ENCODE measurements at regions not wholly inside any gene's neighbourhood (a gene's known extent, or its start where the extent isn't known, plus 50 kb on each side); places are given as distances from the start of the nearest gene placed in this dataset.
"Not testable (repeated sequence)": the region's sequence is repeated elsewhere in the genome, so short reads cannot be mapped to it uniquely, and the experiment has no call there.

GRCh38 chr3:177352424-177352823 lies 155.1 kb upstream of the TBL1XR1 start:
- Histone ChIP-seq H3K27me3 (replicated peaks; ENCODE audit: insufficient read depth, low read length) (no peaks in the 10 kb centered on the region), H3K79me2 (ENCODE audit: low read length) (0 out of 2 replicates have a peak, but pooled peaks cover 7% of the 10 kb centered on the region), H3K9ac (ENCODE audit: low read length) (peak overlapping the region; percentile 19), H4K20me1 (ENCODE audit: insufficient read depth, low read length) (no peaks in the 10 kb centered on the region), H3K9me2 (replicated peaks; ENCODE audit: insufficient read depth, low read length) (no peaks in the 10 kb centered on the region), H3K9me3 (replicated peaks; ENCODE audit: insufficient read depth, low read length) (no peaks in the 10 kb centered on the region), H3K4me2 (ENCODE audit: low read depth, low read length) (peak overlapping the region; percentile 50), H3K36me3 (replicated peaks; ENCODE audit: insufficient read depth, low read length) (no peaks in the 10 kb centered on the region), H3K27ac (ENCODE audit: low read length) (peak overlapping the region; percentile 81), H3F3A (ENCODE audit: insufficient read depth, low read length) (peaks cover 38% of the 10 kb centered on the region), H3K4me1 (ENCODE audit: low read length) (peaks cover 55% of the 10 kb centered on the region), H2AFZ (ENCODE audit: low read length) (peak overlapping the region; percentile 34), H3K4me3 (ENCODE audit: low read length) (no peak overlapping the region)
- no peak for TF ChIP-seq CTCF (IDR thresholded peaks at IDR 0.05; ENCODE audit: low read length)
- no peak for TF ChIP-seq EZH2 (optimal IDR thresholded peaks at IDR 0.05; ENCODE audit: low read depth, low read length)
- TF ChIP-seq EZH2phosphoT487 (IDR thresholded peaks at IDR 0.05; ENCODE audit: low read length) = no peak
- peak; percentile 63 for DNase-seq

GRCh38 chr3:177353140-177353539 lies 155.9 kb upstream of the TBL1XR1 start:
- Histone ChIP-seq H2AFZ (ENCODE audit: low read length) (no peak overlapping the region), H3K4me1 (ENCODE audit: low read length) (peaks cover 58% of the 10 kb centered on the region)
- DNase-seq = no peak

GRCh38 chr3:177353879-177354278 lies 156.6 kb upstream of the TBL1XR1 start:
- peaks cover 50% of the 10 kb centered on the region for H3F3A ChIP-seq (ENCODE audit: insufficient read depth, low read length)
- H3K36me3 ChIP-seq (replicated peaks; ENCODE audit: insufficient read depth, low read length); H3K9me2 ChIP-seq (replicated peaks; ENCODE audit: insufficient read depth, low read length); H3K9ac ChIP-seq (ENCODE audit: low read length); H2AFZ ChIP-seq (ENCODE audit: low read length); DNase-seq; H3K27me3 ChIP-seq (replicated peaks; ENCODE audit: insufficient read depth, low read length); H4K20me1 ChIP-seq (ENCODE audit: insufficient read depth, low read length); H3K4me3 ChIP-seq (ENCODE audit: low read length); H3K27ac ChIP-seq (ENCODE audit: low read length); H3K79me2 ChIP-seq (ENCODE audit: low read length); H3K4me2 ChIP-seq (ENCODE audit: low read depth, low read length); H3K9me3 ChIP-seq (replicated peaks; ENCODE audit: insufficient read depth, low read length): not testable (repeated sequence)
- H3K4me1 ChIP-seq (ENCODE audit: low read length) = peaks cover 60% of the 10 kb centered on the region

More at GRCh38 chr3:177353140-177353539, 155.9 kb upstream of the TBL1XR1 start:
- Histone ChIP-seq H4K20me1 (ENCODE audit: insufficient read depth, low read length) (no peaks in the 10 kb centered on the region), H3K79me2 (ENCODE audit: low read length) (0 out of 2 replicates have a peak, but pooled peaks cover 7% of the 10 kb centered on the region), H3K27ac (ENCODE audit: low read length) (peak overlapping the region; percentile 81; the same call in 1 of the 2 replicates), H3K4me2 (ENCODE audit: low read depth, low read length) (no peak overlapping the region), H3K36me3 (replicated peaks; ENCODE audit: insufficient read depth, low read length) (no peaks in the 10 kb centered on the region), H3K9me3 (replicated peaks; ENCODE audit: insufficient read depth, low read length) (no peaks in the 10 kb centered on the region), H3F3A (ENCODE audit: insufficient read depth, low read length) (peaks cover 45% of the 10 kb centered on the region), H3K9me2 (replicated peaks; ENCODE audit: insufficient read depth, low read length) (no peaks in the 10 kb centered on the region), H3K4me3 (ENCODE audit: low read length) (no peak overlapping the region), H3K9ac (ENCODE audit: low read length) (no peak overlapping the region), H3K27me3 (replicated peaks; ENCODE audit: insufficient read depth, low read length) (no peaks in the 10 kb centered on the region)
- TF ChIP-seq CTCF (IDR thresholded peaks at IDR 0.05; ENCODE audit: low read length) (no peak), EZH2phosphoT487 (IDR thresholded peaks at IDR 0.05; ENCODE audit: low read length) (no peak), EZH2 (optimal IDR thresholded peaks at IDR 0.05; ENCODE audit: low read depth, low read length) (no peak)

GRCh38 chr3:177354466-177354865 lies 157.2 kb upstream of the TBL1XR1 start:
- Histone ChIP-seq H3K4me2 (ENCODE audit: low read depth, low read length) (no peak overlapping the region), H3K27ac (ENCODE audit: low read length) (no peak overlapping the region), H3K79me2 (ENCODE audit: low read length) (0 out of 2 replicates have a peak, but pooled peaks cover 7% of the 10 kb centered on the region), H4K20me1 (ENCODE audit: insufficient read depth, low read length) (no peaks in the 10 kb centered on the region), H3K9me3 (replicated peaks; ENCODE audit: insufficient read depth, low read length) (no peaks in the 10 kb centered on the region), H3K9me2 (replicated peaks; ENCODE audit: insufficient read depth, low read length) (no peaks in the 10 kb centered on the region), H3K36me3 (replicated peaks; ENCODE audit: insufficient read depth, low read length) (no peaks in the 10 kb centered on the region), H3K4me3 (ENCODE audit: low read length) (no peak overlapping the region), H3K4me1 (ENCODE audit: low read length) (peaks cover 65% of the 10 kb centered on the region), H3K9ac (ENCODE audit: low read length) (no peak overlapping the region), H3F3A (ENCODE audit: insufficient read depth, low read length) (peaks cover 56% of the 10 kb centered on the region), H3K27me3 (replicated peaks; ENCODE audit: insufficient read depth, low read length) (no peaks in the 10 kb centered on the region), H2AFZ (ENCODE audit: low read length) (no peak overlapping the region)
- DNase-seq = no peak
- TF ChIP-seq EZH2 (optimal IDR thresholded peaks at IDR 0.05; ENCODE audit: low read depth, low read length) = no peak
- TF ChIP-seq CTCF (IDR thresholded peaks at IDR 0.05; ENCODE audit: low read length) = no peak
- TF ChIP-seq EZH2phosphoT487 (IDR thresholded peaks at IDR 0.05; ENCODE audit: low read length) = no peak

All from MM.1S (cell line).